22Rv1 (cell line): ENCODE measurements at regions not wholly inside any gene's neighbourhood (a gene's known extent, or its start where the extent isn't known, plus 50 kb on each side); places are given as distances from the start of the nearest gene placed in this dataset.

Source experiments
- ZFX ChIP-seq: fragments of 450-650 bp; IDR thresholded peaks from 2 replicates; pipeline ENCODE4 v1.6.1; 2017; ENCODE audit warnings: antibody characterized with exemption, borderline replicate concordance
- TF ChIP-seq, protein P1 (sequence below): fragments of 450-650 bp; IDR thresholded peaks from 2 replicates; pipeline ENCODE4 v1.5.1; 2017; ENCODE audit warnings: mild to moderate bottlenecking

DNA sequence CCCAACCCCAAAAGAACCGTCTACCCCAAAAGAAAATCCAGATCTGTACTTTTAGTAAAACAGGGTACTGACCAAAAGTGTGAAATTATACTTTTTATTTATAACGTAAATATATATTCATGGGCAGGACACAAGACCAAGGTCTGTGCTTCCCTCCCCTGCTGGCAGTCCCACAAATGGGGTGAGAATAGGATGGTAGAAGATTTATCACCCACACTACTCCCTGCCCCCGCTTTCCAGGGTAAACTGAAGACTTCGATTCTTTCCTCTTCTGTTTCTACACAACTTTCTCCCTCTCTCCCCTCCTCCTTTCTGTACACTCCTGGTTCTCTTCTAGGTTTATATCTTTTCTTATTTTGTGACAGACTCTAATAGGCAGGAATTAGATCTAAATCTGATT lies 79.7 kb downstream of the MDH1 start:
- TF ChIP-seq, protein P1, sequence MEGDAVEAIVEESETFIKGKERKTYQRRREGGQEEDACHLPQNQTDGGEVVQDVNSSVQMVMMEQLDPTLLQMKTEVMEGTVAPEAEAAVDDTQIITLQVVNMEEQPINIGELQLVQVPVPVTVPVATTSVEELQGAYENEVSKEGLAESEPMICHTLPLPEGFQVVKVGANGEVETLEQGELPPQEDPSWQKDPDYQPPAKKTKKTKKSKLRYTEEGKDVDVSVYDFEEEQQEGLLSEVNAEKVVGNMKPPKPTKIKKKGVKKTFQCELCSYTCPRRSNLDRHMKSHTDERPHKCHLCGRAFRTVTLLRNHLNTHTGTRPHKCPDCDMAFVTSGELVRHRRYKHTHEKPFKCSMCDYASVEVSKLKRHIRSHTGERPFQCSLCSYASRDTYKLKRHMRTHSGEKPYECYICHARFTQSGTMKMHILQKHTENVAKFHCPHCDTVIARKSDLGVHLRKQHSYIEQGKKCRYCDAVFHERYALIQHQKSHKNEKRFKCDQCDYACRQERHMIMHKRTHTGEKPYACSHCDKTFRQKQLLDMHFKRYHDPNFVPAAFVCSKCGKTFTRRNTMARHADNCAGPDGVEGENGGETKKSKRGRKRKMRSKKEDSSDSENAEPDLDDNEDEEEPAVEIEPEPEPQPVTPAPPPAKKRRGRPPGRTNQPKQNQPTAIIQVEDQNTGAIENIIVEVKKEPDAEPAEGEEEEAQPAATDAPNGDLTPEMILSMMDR = no peak
- TF ChIP-seq ZFX = no peak
